ENCODE measurements at regions not wholly inside any gene's neighbourhood (a gene's known extent, or its start where the extent isn't known, plus 50 kb on each side); places are given as distances from the start of the nearest gene placed in this dataset.
"Not testable (repeated sequence)": the region's sequence is repeated elsewhere in the genome, so short reads cannot be mapped to it uniquely, and the experiment has no call there.

- DNase-seq (no peak), ATAC-seq (ENCODE audit: low FRiP score) (no peak)
- H3K27ac ChIP-seq (ENCODE audit: low read depth in 1 of 2, low read length in 2 of 2): no peak overlapping the region
- WGBS, 2 donors: 93% methylated on average over 3 of the region's 3 CpGs; no CpG with 5 or more reads in 1 of the 2 donors
- H3K4me1 ChIP-seq (ENCODE audit: control insufficient read depth in 1 of 2, insufficient read depth in 2 of 2, low read length in 2 of 2): no peaks in the 10 kb centered on the region
- H3K4me3 ChIP-seq (ENCODE audit: low read length in 2 of 2): no peak overlapping the region
- no peaks in the 10 kb centered on the region for H3K36me3 ChIP-seq (ENCODE audit: control insufficient read depth in 1 of 2, insufficient read depth in 2 of 2, low read length in 1 of 2)
- no peaks in the 10 kb centered on the region for H3K27me3 ChIP-seq (ENCODE audit: control insufficient read depth in 1 of 2, insufficient read depth in 2 of 2, low read length in 1 of 2)
- no peaks in the 10 kb centered on the region for H3K9me3 ChIP-seq (ENCODE audit: control insufficient read depth, low read length)
- intact Hi-C loops (cut with DNase I): no loop called here
Observed at GRCh38 chrY:19587311-19587710, 157.2 kb downstream of the KDM5D start.

DNA sequence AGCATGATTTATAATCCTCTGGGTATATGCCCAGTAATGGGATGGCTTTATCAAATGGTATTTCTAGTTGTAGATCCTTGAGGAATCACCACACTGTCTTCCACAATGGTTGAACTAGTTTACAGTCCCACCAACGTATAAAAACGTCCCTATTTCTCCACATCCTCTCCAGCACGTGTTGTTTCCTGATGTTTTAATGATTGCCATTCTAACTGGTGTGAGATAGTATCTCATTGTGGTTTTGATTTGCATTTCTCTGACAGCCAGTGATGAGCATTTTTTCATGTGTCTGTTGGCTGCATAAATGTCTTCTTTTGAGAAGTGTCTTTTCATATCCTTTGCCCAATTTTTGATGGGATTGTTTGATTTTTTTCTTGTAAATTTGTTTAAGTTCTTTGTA, 163.5 kb downstream of the KDM5D start:
- DNase-seq; H3K9me3 ChIP-seq (ENCODE audit: control insufficient read depth, low read length); H3K36me3 ChIP-seq (ENCODE audit: control insufficient read depth in 1 of 2, insufficient read depth in 2 of 2, low read length in 1 of 2); intact Hi-C loops (cut with DNase I); H3K27ac ChIP-seq (ENCODE audit: low read depth in 1 of 2, low read length in 2 of 2); H3K4me1 ChIP-seq (ENCODE audit: control insufficient read depth in 1 of 2, insufficient read depth in 2 of 2, low read length in 2 of 2); ATAC-seq (ENCODE audit: low FRiP score); H3K27me3 ChIP-seq (ENCODE audit: control insufficient read depth in 1 of 2, insufficient read depth in 2 of 2, low read length in 1 of 2); H3K4me3 ChIP-seq (ENCODE audit: low read length in 2 of 2): not testable (repeated sequence)
- 92% methylated on average over 3 of the region's 3 CpGs; no CpG with 5 or more reads in 1 of the 2 donors for WGBS, 2 donors

DNA sequence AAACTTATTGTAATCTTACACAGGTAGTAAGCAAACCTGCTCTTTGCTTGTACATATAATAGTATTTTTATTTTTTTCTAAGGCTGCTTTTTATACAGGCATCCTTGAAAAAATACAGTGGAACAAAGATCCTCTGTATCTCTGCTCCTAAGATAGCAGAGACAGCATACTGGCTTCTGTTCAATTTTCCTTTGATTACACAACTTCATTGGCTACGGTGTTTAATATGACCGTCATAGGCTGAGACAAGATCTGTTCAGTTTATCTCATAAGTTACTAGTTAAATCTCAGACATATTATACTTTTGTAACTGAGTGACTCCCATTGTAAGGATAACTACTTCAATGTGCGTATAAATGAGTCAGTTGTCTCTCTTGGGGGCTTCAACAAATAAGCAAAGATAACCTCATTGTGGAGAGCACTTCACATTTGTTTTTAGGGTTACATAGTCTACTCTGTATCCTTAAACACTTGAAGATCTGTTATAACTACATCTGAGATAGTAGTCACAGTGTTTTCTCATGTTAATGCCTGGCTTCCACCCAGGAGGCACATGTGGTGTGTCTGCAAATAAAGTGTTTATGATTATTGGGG, 166.1 kb downstream of the KDM5D start:
- no peaks in the 10 kb centered on the region for H3K27me3 ChIP-seq (ENCODE audit: control insufficient read depth in 1 of 2, insufficient read depth in 2 of 2, low read length in 1 of 2)
- DNase-seq: no peak
- H3K4me1 ChIP-seq (ENCODE audit: control insufficient read depth in 1 of 2, insufficient read depth in 2 of 2, low read length in 2 of 2): no peaks in the 10 kb centered on the region
- no peak for ATAC-seq (ENCODE audit: low FRiP score)
- H3K9me3 ChIP-seq (ENCODE audit: control insufficient read depth, low read length): no peaks in the 10 kb centered on the region
- intact Hi-C loops (cut with DNase I): no loop called here
- no peak overlapping the region for H3K27ac ChIP-seq (ENCODE audit: low read depth in 1 of 2, low read length in 2 of 2)
- no peaks in the 10 kb centered on the region for H3K36me3 ChIP-seq (ENCODE audit: control insufficient read depth in 1 of 2, insufficient read depth in 2 of 2, low read length in 1 of 2)
- H3K4me3 ChIP-seq (ENCODE audit: low read length in 2 of 2): no peak overlapping the region
- WGBS, 2 donors: 73% methylated on average over 3 of the region's 3 CpGs; no CpG with 5 or more reads in 1 of the 2 donors

GRCh38 chrY:19577250-19577649, 167.3 kb downstream of the KDM5D start:
- 89% methylated on average over 6 of the region's 6 CpGs; no CpG with 5 or more reads in 1 of the 2 donors for WGBS, 2 donors
- DNase-seq (no peak), ATAC-seq (ENCODE audit: low FRiP score) (no peak)
- Histone ChIP-seq H3K27ac (ENCODE audit: low read depth in 1 of 2, low read length in 2 of 2) (no peak overlapping the region), H3K9me3 (ENCODE audit: control insufficient read depth, low read length) (no peaks in the 10 kb centered on the region), H3K27me3 (ENCODE audit: control insufficient read depth in 1 of 2, insufficient read depth in 2 of 2, low read length in 1 of 2) (no peaks in the 10 kb centered on the region), H3K4me1 (ENCODE audit: control insufficient read depth in 1 of 2, insufficient read depth in 2 of 2, low read length in 2 of 2) (no peaks in the 10 kb centered on the region), H3K36me3 (ENCODE audit: control insufficient read depth in 1 of 2, insufficient read depth in 2 of 2, low read length in 1 of 2) (no peaks in the 10 kb centered on the region), H3K4me3 (ENCODE audit: low read length in 2 of 2) (no peak overlapping the region)
- intact Hi-C loops (cut with DNase I): no loop called here

DNA sequence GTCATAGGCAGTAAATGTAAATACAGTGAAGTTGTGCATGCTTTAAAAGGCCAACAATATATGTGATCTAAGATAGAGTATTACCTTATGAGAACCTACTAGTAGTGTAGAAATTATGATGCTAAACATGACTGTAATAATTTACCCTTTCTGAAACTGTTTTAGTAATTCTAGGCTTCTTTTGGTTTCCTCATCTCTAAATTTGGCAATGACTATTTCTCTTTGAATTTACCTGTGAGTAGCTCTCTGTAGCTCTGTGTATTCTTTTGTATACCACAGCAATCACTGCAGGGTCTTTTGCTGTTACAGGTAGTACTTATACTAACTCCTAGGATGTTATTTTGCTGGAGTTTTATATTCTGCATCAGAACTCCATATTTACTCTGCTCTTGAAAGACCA, 169.6 kb downstream of the KDM5D start:
- intact Hi-C loops (cut with DNase I): no loop called here
- Histone ChIP-seq H3K36me3 (ENCODE audit: control insufficient read depth in 1 of 2, insufficient read depth in 2 of 2, low read length in 1 of 2) (no peaks in the 10 kb centered on the region), H3K27ac (ENCODE audit: low read depth in 1 of 2, low read length in 2 of 2) (no peak overlapping the region), H3K4me3 (ENCODE audit: low read length in 2 of 2) (no peak overlapping the region), H3K4me1 (ENCODE audit: control insufficient read depth in 1 of 2, insufficient read depth in 2 of 2, low read length in 2 of 2) (no peaks in the 10 kb centered on the region), H3K9me3 (ENCODE audit: control insufficient read depth, low read length) (no peaks in the 10 kb centered on the region), H3K27me3 (ENCODE audit: control insufficient read depth in 1 of 2, insufficient read depth in 2 of 2, low read length in 1 of 2) (no peaks in the 10 kb centered on the region)
- no peak for DNase-seq
- no peak for ATAC-seq (ENCODE audit: low FRiP score)

GRCh38 chrY:19573646-19574045, 170.9 kb downstream of the KDM5D start:
- 94% methylated on average over 2 of the region's 2 CpGs; no CpG with 5 or more reads in 1 of the 2 donors for WGBS, 2 donors
- DNase-seq (no peak), ATAC-seq (ENCODE audit: low FRiP score) (no peak)
- Histone ChIP-seq H3K9me3 (ENCODE audit: control insufficient read depth, low read length) (no peaks in the 10 kb centered on the region), H3K27me3 (ENCODE audit: control insufficient read depth in 1 of 2, insufficient read depth in 2 of 2, low read length in 1 of 2) (no peaks in the 10 kb centered on the region), H3K4me3 (ENCODE audit: low read length in 2 of 2) (no peak overlapping the region), H3K4me1 (ENCODE audit: control insufficient read depth in 1 of 2, insufficient read depth in 2 of 2, low read length in 2 of 2) (no peaks in the 10 kb centered on the region), H3K36me3 (ENCODE audit: control insufficient read depth in 1 of 2, insufficient read depth in 2 of 2, low read length in 1 of 2) (no peaks in the 10 kb centered on the region), H3K27ac (ENCODE audit: low read depth in 1 of 2, low read length in 2 of 2) (no peak overlapping the region)
- intact Hi-C loops (cut with DNase I): no loop called here

- no peaks in the 10 kb centered on the region for H3K36me3 ChIP-seq (ENCODE audit: control insufficient read depth in 1 of 2, insufficient read depth in 2 of 2, low read length in 1 of 2)
- ATAC-seq (ENCODE audit: low FRiP score): no peak
- no peak overlapping the region for H3K27ac ChIP-seq (ENCODE audit: low read depth in 1 of 2, low read length in 2 of 2)
- WGBS, 2 donors: 96% methylated on average over 2 of the region's 2 CpGs; no CpG with 5 or more reads in 1 of the 2 donors
- no peak for DNase-seq
- H3K4me1 ChIP-seq (ENCODE audit: control insufficient read depth in 1 of 2, insufficient read depth in 2 of 2, low read length in 2 of 2): no peaks in the 10 kb centered on the region
- no peaks in the 10 kb centered on the region for H3K27me3 ChIP-seq (ENCODE audit: control insufficient read depth in 1 of 2, insufficient read depth in 2 of 2, low read length in 1 of 2)
- intact Hi-C loops (cut with DNase I): no loop called here
- no peak overlapping the region for H3K4me3 ChIP-seq (ENCODE audit: low read length in 2 of 2)
- H3K9me3 ChIP-seq (ENCODE audit: control insufficient read depth, low read length): no peaks in the 10 kb centered on the region
Observed at GRCh38 chrY:19570999-19571398, 173.5 kb downstream of the KDM5D start.

GRCh38 chrY:19567943-19568342, 176.6 kb downstream of the KDM5D start:
- H3K27ac ChIP-seq (ENCODE audit: low read depth in 1 of 2, low read length in 2 of 2): peak overlapping the region in 1 of 2 donors; percentile 78
- no peaks in the 10 kb centered on the region for H3K27me3 ChIP-seq (ENCODE audit: control insufficient read depth in 1 of 2, insufficient read depth in 2 of 2, low read length in 1 of 2)
- intact Hi-C loops (cut with DNase I): no loop called here
- H3K4me3 ChIP-seq (ENCODE audit: low read length in 2 of 2): peak overlapping the region in 1 of 2 donors; percentile 29
- no peaks in the 10 kb centered on the region for H3K4me1 ChIP-seq (ENCODE audit: control insufficient read depth in 1 of 2, insufficient read depth in 2 of 2, low read length in 2 of 2)
- no peak for DNase-seq
- H3K9me3 ChIP-seq (ENCODE audit: control insufficient read depth, low read length): no peaks in the 10 kb centered on the region
- 2% methylated on average over 14 of the region's 14 CpGs; no CpG with 5 or more reads in 1 of the 2 donors for WGBS, 2 donors
- ATAC-seq (ENCODE audit: low FRiP score): no peak
- no peaks in the 10 kb centered on the region for H3K36me3 ChIP-seq (ENCODE audit: control insufficient read depth in 1 of 2, insufficient read depth in 2 of 2, low read length in 1 of 2)

DNA sequence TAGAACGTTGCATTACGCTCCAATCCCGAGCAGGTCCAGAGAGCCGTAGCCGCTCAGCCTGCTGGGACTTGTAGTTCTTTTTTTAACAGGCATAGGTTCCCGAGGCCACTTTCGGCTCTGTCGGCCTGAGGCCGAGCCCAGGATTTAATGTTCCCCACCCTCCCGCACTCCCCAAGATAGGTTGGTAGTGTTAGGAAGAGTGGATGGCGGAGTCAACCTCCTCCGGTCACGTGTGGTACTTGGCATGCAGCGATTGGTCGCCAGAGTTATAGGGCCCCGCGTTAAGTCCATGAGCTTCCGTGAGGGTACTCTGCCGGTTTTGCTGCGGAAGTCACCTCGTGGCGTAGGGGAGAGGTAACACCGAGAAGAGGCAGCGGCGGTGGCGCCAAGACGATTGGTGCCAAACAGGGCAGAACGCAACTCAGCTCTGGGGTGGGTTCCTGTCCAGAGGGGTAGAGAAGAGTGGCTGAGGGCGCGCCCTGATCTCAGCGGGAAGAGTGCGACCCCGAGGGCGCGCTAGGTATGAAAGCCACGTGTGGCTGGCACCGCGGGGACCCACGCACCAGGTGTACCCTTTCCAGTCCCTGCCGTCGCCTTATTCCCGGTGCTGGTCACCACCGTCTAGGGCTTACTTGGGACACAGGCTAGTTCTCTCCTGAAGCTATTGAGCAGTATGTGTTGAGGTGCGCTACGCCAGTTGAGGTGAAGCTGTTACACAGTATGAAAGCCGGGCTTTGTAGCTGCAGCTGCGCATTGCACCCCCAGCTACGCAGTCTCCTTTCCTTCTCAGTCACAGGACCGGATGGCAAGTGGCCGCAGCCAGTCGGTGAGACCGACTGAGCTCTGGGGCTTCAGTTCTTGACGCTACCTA, 177.2 kb downstream of the KDM5D start:
- intact Hi-C loops (cut with DNase I): no loop called here
- H3K4me3 ChIP-seq (ENCODE audit: low read length in 2 of 2): peak overlapping the region in 1 of 2 donors; percentile 29
- DNase-seq: no peak

More for the DNA sequence above, 177.2 kb downstream of the KDM5D start:
- 0% methylated on average over 53 of the region's 53 CpGs; no CpG with 5 or more reads in 1 of the 2 donors for WGBS, 2 donors
- Histone ChIP-seq H3K9me3 (ENCODE audit: control insufficient read depth, low read length) (no peaks in the 10 kb centered on the region), H3K27ac (ENCODE audit: low read depth in 1 of 2, low read length in 2 of 2) (peak overlapping the region in 1 of 2 donors; percentile 78), H3K27me3 (ENCODE audit: control insufficient read depth in 1 of 2, insufficient read depth in 2 of 2, low read length in 1 of 2) (no peaks in the 10 kb centered on the region), H3K4me1 (ENCODE audit: control insufficient read depth in 1 of 2, insufficient read depth in 2 of 2, low read length in 2 of 2) (no peaks in the 10 kb centered on the region), H3K36me3 (ENCODE audit: control insufficient read depth in 1 of 2, insufficient read depth in 2 of 2, low read length in 1 of 2) (no peaks in the 10 kb centered on the region)
- no peak for ATAC-seq (ENCODE audit: low FRiP score)
